SK-N-SH (cell line): ENCODE measurements at regions not wholly inside any gene's neighbourhood (a gene's known extent, or its start where the extent isn't known, plus 50 kb on each side); places are given as distances from the start of the nearest gene placed in this dataset.

Experiments used
- CTCF ChIA-PET: fragments of 300-600, 350-600 bp; formaldehyde crosslinking; extraction: SDS; loops from one replicate; lab custom pipeline; 2021; lab: Yijun Ruan, JAX
- POLR2A ChIA-PET: fragments of 350-600 bp; sonication (Branson Sonifier 250); formaldehyde crosslinking; extraction: SDS; loops from one replicate; lab custom pipeline; 2020; ENCODE audit warnings: antibody characterized with exemption, inconsistent platforms; lab: Yijun Ruan, JAX
- DNase-seq: peaks from one replicate; pipeline ENCODE4 v3.0.0; 2012
- H2AFZ ChIP-seq: fragments of 200-600 bp; sonication (generic); 2 replicates; pipeline ENCODE4 v1.8.1; 2016; ENCODE audit warnings: antibody characterized with exemption, mild to moderate bottlenecking, low read depth
- H3F3A ChIP-seq: fragments of 200-600 bp; sonication (generic); replicated peaks from 2 replicates; pipeline ENCODE3; 2016; ENCODE audit warnings: antibody characterized with exemption, mild to moderate bottlenecking; ENCODE audit not compliant: insufficient read depth
- H3K27ac ChIP-seq, 2 experiments: fragments of 200-500 bp in 1 of 2; fragments of 200-600 bp in 1 of 2; sonication (Bioruptor generic) in 1 of 2; sonication (generic), shearing (Covaris generic) in 1 of 2; 2 replicates each; pipeline versions ENCODE4 v1.5.1 to v1.6.1; 2014 to 2016; ENCODE audit warnings: low read depth in 2 of 2, inconsistent platforms in 1 of 2, low read length in 1 of 2, mild to moderate bottlenecking in 1 of 2, mixed read lengths in 1 of 2
- H3K27me3 ChIP-seq: fragments of 200-600 bp; sonication (generic), shearing (Covaris generic); 2 replicates; pipeline ENCODE4 v1.6.1; 2016; ENCODE audit warnings: mixed run types; ENCODE audit not compliant: insufficient read depth
- H3K36me3 ChIP-seq, 2 experiments: fragments of 200-500 bp in 1 of 2; fragments of 200-600 bp in 1 of 2; sonication (Bioruptor generic) in 1 of 2; sonication (generic) in 1 of 2; replicated peaks in 1 of 2; 2 replicates each; pipeline versions ENCODE3 to v1.5.1; 2014 to 2016; ENCODE audit warnings: low read length in 1 of 2, mild to moderate bottlenecking in 1 of 2; ENCODE audit not compliant: insufficient read depth in 2 of 2, control insufficient read depth in 1 of 2
- H3K4me1 ChIP-seq, 2 experiments: fragments of 200-500 bp in 1 of 2; fragments of 200-600 bp in 1 of 2; sonication (Bioruptor generic) in 1 of 2; sonication (generic), shearing (Covaris generic) in 1 of 2; 2 replicates each; pipeline versions ENCODE4 v1.5.1 to v1.6.1; 2014 to 2016; ENCODE audit warnings: low read depth in 1 of 2, low read length in 1 of 2, mixed run types in 1 of 2; ENCODE audit not compliant: insufficient read depth in 2 of 2, control insufficient read depth in 1 of 2
- H3K4me2 ChIP-seq: fragments of 200-600 bp; sonication (generic), shearing (Covaris generic); 2 replicates; pipeline ENCODE4 v1.6.1; 2017; ENCODE audit warnings: mixed run types
- H3K4me3 ChIP-seq, 2 experiments: fragments of 200-500 bp in 1 of 2; fragments of 200-600 bp in 1 of 2; sonication (Bioruptor generic) in 1 of 2; sonication (generic), shearing (Covaris generic) in 1 of 2; 2 replicates each; pipeline versions ENCODE4 v1.5.1 to v1.8.1; 2014 to 2016; ENCODE audit warnings: low read depth in 2 of 2, inconsistent platforms in 1 of 2, low read length in 1 of 2, mild to moderate bottlenecking in 1 of 2, mixed read lengths in 1 of 2, moderate library complexity in 1 of 2
- H3K79me2 ChIP-seq: fragments of 200-600 bp; sonication (generic); 2 replicates; pipeline ENCODE4 v1.8.1; 2017; ENCODE audit warnings: mild to moderate bottlenecking; ENCODE audit not compliant: insufficient read depth
- H3K9ac ChIP-seq: fragments of 200-600 bp; sonication (generic); 2 replicates; pipeline ENCODE4 v1.6.1; 2017; ENCODE audit warnings: mixed run types
- H3K9me2 ChIP-seq: fragments of 200-600 bp; sonication (generic); 2 replicates; pipeline ENCODE4 v1.6.1; 2017; ENCODE audit warnings: mixed run types
- H3K9me3 ChIP-seq: fragments of 200-600 bp; sonication (generic); 2 replicates; pipeline ENCODE4 v1.6.1; 2017; ENCODE audit warnings: mixed run types, mild to moderate bottlenecking, moderate library complexity
- H4K20me1 ChIP-seq: fragments of 200-600 bp; sonication (generic); 2 replicates; pipeline ENCODE4 v1.6.1; 2017; ENCODE audit warnings: mild to moderate bottlenecking, mixed run types; ENCODE audit not compliant: insufficient read depth
- CHD2 ChIP-seq: fragments of 150-350 bp; IDR thresholded peaks from 2 replicates; pipeline ENCODE4 v1.6.1; 2018; ENCODE audit warnings: low read length; ENCODE audit not compliant: partially characterized antibody
- ELF1 ChIP-seq: IDR thresholded peaks from 2 replicates; pipeline ENCODE4 v1.4.0; 2012
- EP300 ChIP-seq, 2 experiments: IDR thresholded peaks; 2 replicates each; pipeline versions ENCODE4 v1.4.0 to v1.6.1; 2012; ENCODE audit warnings: borderline replicate concordance in 1 of 2, low read depth in 1 of 2, low read length in 1 of 2
- EZH2phosphoT487 ChIP-seq: fragments of 200-600 bp; sonication (generic); IDR thresholded peaks from 2 replicates; pipeline ENCODE4 v1.6.1; 2017; ENCODE audit warnings: low read depth, mixed run types, mild to moderate bottlenecking, antibody characterized with exemption, moderate library complexity, borderline replicate concordance
- FOSL2 ChIP-seq: IDR thresholded peaks from 2 replicates; pipeline ENCODE4 v1.4.0; 2012; ENCODE audit warnings: low read depth, mild to moderate bottlenecking, moderate library complexity, borderline replicate concordance
- FOXJ3 ChIP-seq: sonication (generic); formaldehyde crosslinking; IDR thresholded peaks from 2 replicates; pipeline ENCODE4 v1.5.1; 2020; ENCODE audit warnings: mild to moderate bottlenecking, missing genetic modification reagents
- GABPA ChIP-seq: IDR thresholded peaks from 2 replicates; pipeline ENCODE4 v1.4.0; 2012; ENCODE audit warnings: low read depth, mild to moderate bottlenecking
- JUND ChIP-seq: IDR thresholded peaks from 2 replicates; pipeline ENCODE4 v1.4.0; 2012
- NRF1 ChIP-seq: IDR thresholded peaks from 2 replicates; pipeline ENCODE4 v1.6.1; 2012; ENCODE audit warnings: low read depth, mild to moderate bottlenecking, low read length
- POLR2AphosphoS5 ChIP-seq: IDR thresholded peaks from 2 replicates; pipeline ENCODE4 v1.6.1; 2012; ENCODE audit warnings: low read depth, low read length
- RAD21 ChIP-seq: IDR thresholded peaks from 2 replicates; pipeline ENCODE4 v1.6.1; 2012; ENCODE audit warnings: mild to moderate bottlenecking, low read length
- RCOR1 ChIP-seq: fragments of 150-350 bp; IDR thresholded peaks from 2 replicates; pipeline ENCODE4 v1.6.1; 2017; ENCODE audit warnings: antibody characterized with exemption, low read length
- RXRA ChIP-seq: IDR thresholded peaks from 2 replicates; pipeline ENCODE4 v1.4.0; 2012; ENCODE audit warnings: low read depth, mild to moderate bottlenecking, borderline replicate concordance
- TAF1 ChIP-seq: IDR thresholded peaks from 2 replicates; pipeline ENCODE4 v1.6.1; 2012; ENCODE audit warnings: low read depth, mild to moderate bottlenecking, low read length, moderate library complexity, borderline replicate concordance
- TCF12 ChIP-seq: IDR thresholded peaks from 2 replicates; pipeline ENCODE4 v1.4.0; 2012
- USF2 ChIP-seq: fragments of 150-350 bp; IDR thresholded peaks from 2 replicates; pipeline ENCODE4 v1.6.1; 2017; ENCODE audit warnings: antibody characterized with exemption, low read length, low read depth, borderline replicate concordance
- YY1 ChIP-seq: IDR thresholded peaks from 2 replicates; pipeline ENCODE4 v1.4.0; 2012; ENCODE audit warnings: low read depth, mild to moderate bottlenecking
- WGBS: methylation state at CpG from one replicate; pipeline ENCODE4 v1.1.6; 2017; ENCODE audit warnings: low lambda C conversion rate; 5-methylcytosine and 5-hydroxymethylcytosine counted together
- TF ChIP-seq, protein P1 (sequence below): IDR thresholded peaks from 2 replicates; pipeline ENCODE4 v1.4.0; 2012; ENCODE audit warnings: low read depth, borderline replicate concordance
- TF ChIP-seq, protein P2 (sequence below): IDR thresholded peaks from 2 replicates; pipeline ENCODE4 v1.6.1; 2012; ENCODE audit warnings: mild to moderate bottlenecking, low read depth, low read length, moderate library complexity

- TF ChIP-seq RCOR1: no peak
- TF ChIP-seq TAF1: no peak
- no peak for TF ChIP-seq FOXJ3 (CRISPR knock-in tag)
- no peak for TF ChIP-seq GABPA
- no peak for TF ChIP-seq NRF1
- TF ChIP-seq, protein P1, sequence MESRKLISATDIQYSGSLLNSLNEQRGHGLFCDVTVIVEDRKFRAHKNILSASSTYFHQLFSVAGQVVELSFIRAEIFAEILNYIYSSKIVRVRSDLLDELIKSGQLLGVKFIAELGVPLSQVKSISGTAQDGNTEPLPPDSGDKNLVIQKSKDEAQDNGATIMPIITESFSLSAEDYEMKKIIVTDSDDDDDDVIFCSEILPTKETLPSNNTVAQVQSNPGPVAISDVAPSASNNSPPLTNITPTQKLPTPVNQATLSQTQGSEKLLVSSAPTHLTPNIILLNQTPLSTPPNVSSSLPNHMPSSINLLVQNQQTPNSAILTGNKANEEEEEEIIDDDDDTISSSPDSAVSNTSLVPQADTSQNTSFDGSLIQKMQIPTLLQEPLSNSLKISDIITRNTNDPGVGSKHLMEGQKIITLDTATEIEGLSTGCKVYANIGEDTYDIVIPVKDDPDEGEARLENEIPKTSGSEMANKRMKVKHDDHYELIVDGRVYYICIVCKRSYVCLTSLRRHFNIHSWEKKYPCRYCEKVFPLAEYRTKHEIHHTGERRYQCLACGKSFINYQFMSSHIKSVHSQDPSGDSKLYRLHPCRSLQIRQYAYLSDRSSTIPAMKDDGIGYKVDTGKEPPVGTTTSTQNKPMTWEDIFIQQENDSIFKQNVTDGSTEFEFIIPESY: no peak
- TF ChIP-seq EZH2phosphoT487: no peak
- TF ChIP-seq ELF1: no peak
- TF ChIP-seq YY1: no peak
- TF ChIP-seq CHD2: no peak
- no peak for TF ChIP-seq TCF12
- Histone ChIP-seq H3K79me2 (no peaks in the 10 kb centered on the region), H3K9ac (no peak overlapping the region), H3K9me3 (no peaks in the 10 kb centered on the region), H3K4me3 (no peak overlapping the region), H3K9me2 (no peaks in the 10 kb centered on the region), H3K36me3 (no peaks in the 10 kb centered on the region), H3K4me2 (no peak overlapping the region), H3K27ac (no peak overlapping the region), H3K4me1 (peaks cover 0 to 8% of the 10 kb centered on the region in 2 experiments; a peak in 2 of 4 replicates), H2AFZ (no peak overlapping the region), H3F3A (no peaks in the 10 kb centered on the region), H3K27me3 (no peaks in the 10 kb centered on the region), H4K20me1 (no peaks in the 10 kb centered on the region)
- ChIA-PET CTCF (no interaction called here), POLR2A (no interaction called here)
- 67% methylated on average over 8 of the region's 8 CpGs for WGBS
- DNase-seq: no peak
Observed at GRCh38 chr2:200081236-200081635, 125.9 kb downstream of the MAIP1 start.

DNA sequence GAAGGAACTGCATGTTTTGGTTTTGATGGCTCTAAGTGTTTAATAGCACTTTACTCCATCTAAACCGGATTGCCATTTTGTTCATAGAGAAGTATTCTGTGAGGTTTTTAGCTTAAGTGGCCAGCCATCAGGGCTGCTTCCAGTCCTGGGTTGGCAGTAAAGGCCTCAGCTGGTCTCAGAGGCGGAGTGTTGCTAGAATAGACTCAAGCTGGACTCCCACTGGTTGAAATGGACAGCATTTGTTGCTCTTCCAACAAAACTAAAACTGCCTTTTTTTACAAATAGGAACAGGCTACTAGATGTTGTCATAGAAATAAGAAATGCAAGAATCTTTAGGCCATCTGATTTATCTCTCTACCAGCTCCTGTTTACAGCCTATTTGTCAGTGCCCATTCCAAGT lies 126.4 kb downstream of the MAIP1 start:
- H3K9me3 ChIP-seq: no peaks in the 10 kb centered on the region
- DNase-seq: no peak
- no peaks in the 10 kb centered on the region for H3F3A ChIP-seq
- TF ChIP-seq TCF12 (no peak), RCOR1 (no peak), RXRA (no peak), JUND (no peak), POLR2AphosphoS5 (no peak), NRF1 (no peak), FOSL2 (no peak), EP300 (IDR thresholded peaks at IDR 0.05; ENCODE audit: borderline replicate concordance in 1 of 2, low read depth in 1 of 2, low read length in 1 of 2) (no peak), USF2 (no peak), RAD21 (no peak)
- TF ChIP-seq, protein P2, sequence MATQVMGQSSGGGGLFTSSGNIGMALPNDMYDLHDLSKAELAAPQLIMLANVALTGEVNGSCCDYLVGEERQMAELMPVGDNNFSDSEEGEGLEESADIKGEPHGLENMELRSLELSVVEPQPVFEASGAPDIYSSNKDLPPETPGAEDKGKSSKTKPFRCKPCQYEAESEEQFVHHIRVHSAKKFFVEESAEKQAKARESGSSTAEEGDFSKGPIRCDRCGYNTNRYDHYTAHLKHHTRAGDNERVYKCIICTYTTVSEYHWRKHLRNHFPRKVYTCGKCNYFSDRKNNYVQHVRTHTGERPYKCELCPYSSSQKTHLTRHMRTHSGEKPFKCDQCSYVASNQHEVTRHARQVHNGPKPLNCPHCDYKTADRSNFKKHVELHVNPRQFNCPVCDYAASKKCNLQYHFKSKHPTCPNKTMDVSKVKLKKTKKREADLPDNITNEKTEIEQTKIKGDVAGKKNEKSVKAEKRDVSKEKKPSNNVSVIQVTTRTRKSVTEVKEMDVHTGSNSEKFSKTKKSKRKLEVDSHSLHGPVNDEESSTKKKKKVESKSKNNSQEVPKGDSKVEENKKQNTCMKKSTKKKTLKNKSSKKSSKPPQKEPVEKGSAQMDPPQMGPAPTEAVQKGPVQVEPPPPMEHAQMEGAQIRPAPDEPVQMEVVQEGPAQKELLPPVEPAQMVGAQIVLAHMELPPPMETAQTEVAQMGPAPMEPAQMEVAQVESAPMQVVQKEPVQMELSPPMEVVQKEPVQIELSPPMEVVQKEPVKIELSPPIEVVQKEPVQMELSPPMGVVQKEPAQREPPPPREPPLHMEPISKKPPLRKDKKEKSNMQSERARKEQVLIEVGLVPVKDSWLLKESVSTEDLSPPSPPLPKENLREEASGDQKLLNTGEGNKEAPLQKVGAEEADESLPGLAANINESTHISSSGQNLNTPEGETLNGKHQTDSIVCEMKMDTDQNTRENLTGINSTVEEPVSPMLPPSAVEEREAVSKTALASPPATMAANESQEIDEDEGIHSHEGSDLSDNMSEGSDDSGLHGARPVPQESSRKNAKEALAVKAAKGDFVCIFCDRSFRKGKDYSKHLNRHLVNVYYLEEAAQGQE: no peak
- H3K36me3 ChIP-seq: no peaks in the 10 kb centered on the region
- H4K20me1 ChIP-seq: no peaks in the 10 kb centered on the region
- no peak overlapping the region for H3K4me3 ChIP-seq
- no peak overlapping the region for H2AFZ ChIP-seq
- H3K79me2 ChIP-seq: no peaks in the 10 kb centered on the region
- H3K4me1 ChIP-seq: peaks cover 0 to 8% of the 10 kb centered on the region in 2 experiments; a peak in 2 of 4 replicates
- H3K9me2 ChIP-seq: no peaks in the 10 kb centered on the region
- no peak overlapping the region for H3K27ac ChIP-seq
- ChIA-PET POLR2A (no interaction called here), CTCF (interaction anchor here (1.3 kb wide), 1 partner anchor 399 kb away, joined by 4 read pairs; no protein-coding TSS in a partner anchor)
- no peak overlapping the region for H3K4me2 ChIP-seq
- H3K9ac ChIP-seq: no peak overlapping the region
- H3K27me3 ChIP-seq: no peaks in the 10 kb centered on the region
- WGBS: 60% methylated on average over 2 of the region's 2 CpGs
